Glutamatergic neuron (in vitro differentiated cells): ENCODE measurements at regions not wholly inside any gene's neighbourhood (a gene's known extent, or its start where the extent isn't known, plus 50 kb on each side); places are given as distances from the start of the nearest gene placed in this dataset.

ENCODE experiments used
- DNase-seq: peaks from one replicate; pipeline ENCODE4 v3.0.0; 2022
- H3K27ac Mint-ChIP-seq: one replicate; pipeline ENCODE4 v1.8.0; 2020; ENCODE audit warnings: mild to moderate bottlenecking, mixed read lengths, inconsistent platforms; ENCODE audit not compliant: unreplicated experiment
- H3K27me3 Mint-ChIP-seq: one replicate; pipeline ENCODE4 v1.8.0; 2020; ENCODE audit warnings: mild to moderate bottlenecking, moderate library complexity, mixed read lengths, inconsistent platforms; ENCODE audit not compliant: unreplicated experiment
- H3K36me3 Mint-ChIP-seq: one replicate; pipeline ENCODE4 v1.8.0; 2020; ENCODE audit warnings: mild to moderate bottlenecking, mixed read lengths, inconsistent platforms; ENCODE audit not compliant: unreplicated experiment
- H3K4me1 Mint-ChIP-seq: one replicate; pipeline ENCODE4 v1.8.0; 2020; ENCODE audit warnings: mild to moderate bottlenecking, low read depth, mixed read lengths, inconsistent platforms; ENCODE audit not compliant: unreplicated experiment
- H3K4me3 Mint-ChIP-seq: one replicate; pipeline ENCODE4 v1.8.0; 2020; ENCODE audit warnings: mild to moderate bottlenecking, mixed read lengths, inconsistent platforms; ENCODE audit not compliant: unreplicated experiment
- H3K9me3 Mint-ChIP-seq: one replicate; pipeline ENCODE4 v1.8.0; 2020; ENCODE audit warnings: mild to moderate bottlenecking, moderate library complexity, mixed read lengths, inconsistent platforms; ENCODE audit not compliant: unreplicated experiment
- TF ChIP-seq, protein P1 (sequence below): fragments of 200-600 bp; sonication (generic); IDR thresholded peaks from one replicate; pipeline ENCODE4 v1.5.0; 2021; ENCODE audit not compliant: partially characterized antibody, unreplicated experiment

GRCh38 chr10:113247050-113247449, 297.0 kb downstream of the TCF7L2 start:
- Mint-ChIP-seq H3K4me3 (no peak overlapping the region), H3K4me1 (no peaks in the 10 kb centered on the region), H3K27ac (no peak overlapping the region), H3K9me3 (no peaks in the 10 kb centered on the region), H3K36me3 (peaks cover 5% of the 10 kb centered on the region), H3K27me3 (no peaks in the 10 kb centered on the region)
- no peak for DNase-seq
- TF ChIP-seq, protein P1, sequence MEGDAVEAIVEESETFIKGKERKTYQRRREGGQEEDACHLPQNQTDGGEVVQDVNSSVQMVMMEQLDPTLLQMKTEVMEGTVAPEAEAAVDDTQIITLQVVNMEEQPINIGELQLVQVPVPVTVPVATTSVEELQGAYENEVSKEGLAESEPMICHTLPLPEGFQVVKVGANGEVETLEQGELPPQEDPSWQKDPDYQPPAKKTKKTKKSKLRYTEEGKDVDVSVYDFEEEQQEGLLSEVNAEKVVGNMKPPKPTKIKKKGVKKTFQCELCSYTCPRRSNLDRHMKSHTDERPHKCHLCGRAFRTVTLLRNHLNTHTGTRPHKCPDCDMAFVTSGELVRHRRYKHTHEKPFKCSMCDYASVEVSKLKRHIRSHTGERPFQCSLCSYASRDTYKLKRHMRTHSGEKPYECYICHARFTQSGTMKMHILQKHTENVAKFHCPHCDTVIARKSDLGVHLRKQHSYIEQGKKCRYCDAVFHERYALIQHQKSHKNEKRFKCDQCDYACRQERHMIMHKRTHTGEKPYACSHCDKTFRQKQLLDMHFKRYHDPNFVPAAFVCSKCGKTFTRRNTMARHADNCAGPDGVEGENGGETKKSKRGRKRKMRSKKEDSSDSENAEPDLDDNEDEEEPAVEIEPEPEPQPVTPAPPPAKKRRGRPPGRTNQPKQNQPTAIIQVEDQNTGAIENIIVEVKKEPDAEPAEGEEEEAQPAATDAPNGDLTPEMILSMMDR: no peak

DNA sequence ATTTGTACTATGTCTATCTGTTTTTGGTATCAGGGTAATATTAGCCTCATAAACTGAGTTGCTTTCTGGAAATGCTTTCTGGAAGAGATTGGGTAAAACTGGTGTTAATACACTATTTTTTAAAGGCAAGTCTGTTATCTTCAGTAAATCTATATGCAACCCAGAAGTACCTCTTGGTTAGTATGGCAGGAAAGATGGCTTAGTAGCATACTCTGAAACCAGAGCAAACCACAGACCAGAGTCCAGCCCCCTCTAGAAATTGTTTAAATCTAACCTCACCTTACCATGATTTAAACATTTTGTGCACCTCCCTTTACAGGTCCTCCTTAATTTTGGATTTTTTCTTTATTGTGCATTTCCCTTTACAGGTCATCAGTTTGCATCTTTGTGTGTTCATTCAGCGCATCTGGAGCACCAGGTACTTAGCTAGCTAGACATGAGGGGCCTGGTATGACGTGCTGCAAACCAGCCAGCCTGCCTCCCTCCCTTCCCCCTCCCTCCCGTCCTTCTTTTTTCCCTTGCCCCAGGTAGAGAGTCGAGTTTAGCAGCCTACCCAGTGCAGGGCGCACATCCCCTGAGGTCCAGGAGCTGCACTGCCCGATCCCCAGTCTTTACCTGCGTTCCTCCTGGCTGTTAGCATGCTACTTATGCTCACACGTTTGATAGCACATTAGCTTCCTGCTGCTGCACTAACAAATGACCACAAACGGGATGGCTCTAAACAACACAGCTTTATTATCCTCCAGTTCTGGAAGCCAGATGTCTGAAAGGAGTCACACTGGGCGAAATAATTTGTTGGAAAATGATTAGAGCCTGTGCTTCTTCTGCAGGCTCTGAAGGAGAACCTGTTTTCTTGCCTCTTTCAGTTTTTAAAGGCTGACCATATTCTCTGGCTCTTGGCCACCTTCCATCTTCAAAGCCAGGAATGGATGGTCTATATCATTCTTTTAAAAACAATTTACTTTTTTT, 299.9 kb upstream of the HABP2 start:
- TF ChIP-seq, protein P1: no peak
- H3K36me3 Mint-ChIP-seq: peaks cover 5% of the 10 kb centered on the region
- H3K4me1 Mint-ChIP-seq: no peaks in the 10 kb centered on the region
- no peak for DNase-seq
- no peak overlapping the region for H3K27ac Mint-ChIP-seq
- H3K27me3 Mint-ChIP-seq: no peaks in the 10 kb centered on the region
- H3K9me3 Mint-ChIP-seq: no peaks in the 10 kb centered on the region
- H3K4me3 Mint-ChIP-seq: no peak overlapping the region

DNA sequence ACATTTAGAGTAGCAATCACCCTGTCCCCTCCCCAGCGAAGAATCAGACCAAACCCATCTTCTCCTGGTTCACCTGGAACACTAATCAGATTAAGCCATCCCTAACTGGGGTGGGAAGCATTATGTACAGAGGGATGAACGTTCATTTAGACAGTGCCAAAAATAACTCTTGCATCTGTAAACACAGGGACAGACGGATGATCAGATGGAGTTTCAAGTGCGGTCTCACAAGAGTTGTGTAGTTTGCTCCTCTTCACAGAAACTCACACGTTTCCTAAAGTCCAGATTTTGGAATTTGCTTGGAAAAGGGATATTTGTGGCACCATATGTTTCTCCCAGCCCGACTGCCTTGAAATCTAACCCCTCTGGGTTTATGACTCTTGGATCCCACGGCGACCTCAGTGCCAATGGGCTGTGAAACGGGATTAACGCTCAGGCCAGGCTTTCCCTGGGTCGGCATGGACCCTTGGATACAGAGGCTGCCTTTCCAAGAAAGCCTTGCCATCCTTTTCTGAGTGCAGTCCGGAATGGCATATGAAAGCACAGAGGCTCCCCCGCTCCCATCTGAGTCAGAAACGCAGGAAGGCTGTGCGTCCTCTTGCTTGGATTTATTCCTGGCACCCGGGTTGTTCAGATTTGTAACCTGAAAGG, 293.2 kb upstream of the HABP2 start:
- peaks cover 4% of the 10 kb centered on the region for H3K36me3 Mint-ChIP-seq
- DNase-seq: no peak
- peaks cover 2% of the 10 kb centered on the region for H3K27me3 Mint-ChIP-seq
- no peak overlapping the region for H3K27ac Mint-ChIP-seq
- peaks cover 16% of the 10 kb centered on the region for H3K4me1 Mint-ChIP-seq
- no peak overlapping the region for H3K4me3 Mint-ChIP-seq
- no peaks in the 10 kb centered on the region for H3K9me3 Mint-ChIP-seq
- TF ChIP-seq, protein P1: no peak

DNA sequence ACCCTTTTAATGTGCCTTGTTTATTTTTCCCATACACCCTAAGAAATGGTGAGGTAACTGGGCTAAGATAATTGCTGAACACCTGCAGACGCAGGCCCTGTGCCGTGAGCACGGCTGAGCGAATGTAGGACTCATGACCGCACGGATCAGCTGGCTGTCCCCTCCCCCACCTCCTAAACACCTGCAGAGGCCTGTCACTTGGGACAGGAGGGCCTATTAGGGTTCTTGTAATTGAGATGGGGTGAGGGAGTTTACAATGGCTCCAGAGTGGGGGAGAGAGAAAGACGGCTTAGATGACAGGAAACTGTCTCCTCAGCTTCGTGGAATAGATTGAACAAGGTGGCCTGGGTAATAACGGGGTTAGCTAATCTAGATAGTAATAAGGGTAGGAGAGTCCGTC, 291.7 kb upstream of the HABP2 start:
- H3K27ac Mint-ChIP-seq: no peak overlapping the region
- no peak overlapping the region for H3K4me3 Mint-ChIP-seq
- TF ChIP-seq, protein P1: no peak
- peaks cover 16% of the 10 kb centered on the region for H3K4me1 Mint-ChIP-seq
- peaks cover 3% of the 10 kb centered on the region for H3K27me3 Mint-ChIP-seq
- no peaks in the 10 kb centered on the region for H3K9me3 Mint-ChIP-seq
- no peak for DNase-seq
- H3K36me3 Mint-ChIP-seq: peaks cover 4% of the 10 kb centered on the region
